GM23338 (cell line): ENCODE measurements at regions not wholly inside any gene's neighbourhood (a gene's known extent, or its start where the extent isn't known, plus 50 kb on each side); places are given as distances from the start of the nearest gene placed in this dataset.

Experiments
- ATAC-seq: fragments of 200-7000 bp; cut with Tn5 transposase; 3 replicates; pipeline ENCODE4 v1.9.1; 2020
- DNase-seq: peaks from one replicate; pipeline ENCODE4 v3.0.0-alpha.2; 2015; ENCODE audit warnings: low spot score
- H2AFZ ChIP-seq: fragments of 200-600 bp; sonication (generic); 2 replicates; pipeline ENCODE4 v1.8.0; 2016; ENCODE audit warnings: antibody characterized with exemption, mild to moderate bottlenecking, moderate library complexity
- H3F3A ChIP-seq: fragments of 200-600 bp; sonication (generic); replicated peaks from 2 replicates; pipeline ENCODE4 v1.8.0; 2017; ENCODE audit warnings: antibody characterized with exemption, mixed run types, low read depth
- H3K27ac ChIP-seq: fragments of 200-600 bp; sonication (generic); 2 replicates; pipeline ENCODE4 v1.6.1; 2016; ENCODE audit warnings: low read depth
- H3K27me3 ChIP-seq: fragments of 200-600 bp; sonication (generic); 2 replicates; pipeline ENCODE4 v1.8.0; 2016; ENCODE audit warnings: mild to moderate bottlenecking, mixed run types, moderate library complexity; ENCODE audit not compliant: insufficient read depth
- H3K36me3 ChIP-seq: fragments of 200-600 bp; sonication (generic); 2 replicates; pipeline ENCODE4 v1.8.0; 2016; ENCODE audit warnings: mild to moderate bottlenecking; ENCODE audit not compliant: insufficient read depth
- H3K4me1 ChIP-seq: fragments of 200-600 bp; sonication (generic); 2 replicates; pipeline ENCODE4 v1.8.0; 2016; ENCODE audit warnings: mild to moderate bottlenecking, moderate library complexity; ENCODE audit not compliant: insufficient read depth
- H3K4me2 ChIP-seq: fragments of 200-600 bp; sonication (generic); 2 replicates; pipeline ENCODE4 v1.7.1; 2017; ENCODE audit warnings: mixed run types
- H3K4me3 ChIP-seq: fragments of 200-600 bp; sonication (generic); 2 replicates; pipeline ENCODE4 v1.6.1; 2016; ENCODE audit warnings: mixed run types
- H3K79me2 ChIP-seq: fragments of 200-600 bp; sonication (generic); replicated peaks from 2 replicates; pipeline ENCODE4 v1.8.0; 2017; ENCODE audit warnings: mild to moderate bottlenecking; ENCODE audit not compliant: insufficient read depth
- H3K9me2 ChIP-seq: fragments of 200-600 bp; sonication (generic); 2 replicates; pipeline ENCODE4 v1.8.0; 2017; ENCODE audit not compliant: insufficient read depth
- H4K20me1 ChIP-seq: fragments of 200-600 bp; sonication (generic); replicated peaks from 2 replicates; pipeline ENCODE4 v1.8.0; 2017; ENCODE audit warnings: mild to moderate bottlenecking; ENCODE audit not compliant: insufficient read depth
- H3K27ac Mint-ChIP-seq: 2 replicates; pipeline ENCODE4 v1.8.0; 2020; ENCODE audit warnings: inconsistent platforms, mild to moderate bottlenecking, moderate library complexity, mixed read lengths
- H3K27me3 Mint-ChIP-seq: 3 replicates; pipeline ENCODE4 v1.8.0; 2022; ENCODE audit warnings: low read depth, mild to moderate bottlenecking, moderate library complexity, mixed read lengths, inconsistent platforms; ENCODE audit not compliant: insufficient read depth, poor library complexity
- H3K36me3 Mint-ChIP-seq: 3 replicates; pipeline ENCODE4 v1.8.0; 2021; ENCODE audit warnings: low read depth, mild to moderate bottlenecking, inconsistent platforms, moderate library complexity, mixed read lengths
- H3K4me1 Mint-ChIP-seq: 3 replicates; pipeline ENCODE4 v1.8.0; 2020; ENCODE audit warnings: mild to moderate bottlenecking, inconsistent platforms, mixed read lengths
- H3K4me3 Mint-ChIP-seq: 3 replicates; pipeline ENCODE4 v1.8.0; 2021; ENCODE audit warnings: moderate library complexity, mild to moderate bottlenecking, inconsistent platforms, mixed read lengths
- H3K9me3 Mint-ChIP-seq: 3 replicates; pipeline ENCODE4 v1.8.0; 2020; ENCODE audit warnings: moderate library complexity, mild to moderate bottlenecking, inconsistent platforms, mixed read lengths
- CREB1 ChIP-seq: fragments of 250-450 bp; sonication (Bioruptor Pico); IDR thresholded peaks from 2 replicates; pipeline ENCODE4 v1.5.0; 2020; ENCODE audit warnings: low read depth, mild to moderate bottlenecking, moderate library complexity
- CTCF ChIP-seq, 2 experiments: fragments of 200-600 bp in 1 of 2; sonication (generic) in 1 of 2; conservative IDR thresholded peaks; 2 replicates each; pipeline versions ENCODE4 v1.5.1 to v1.6.1; 2016 to 2017; ENCODE audit warnings: antibody characterized with exemption in 2 of 2, low read depth in 2 of 2, mild to moderate bottlenecking in 2 of 2, moderate library complexity in 1 of 2
- EZH2 ChIP-seq: fragments of 200-600 bp; sonication (generic); IDR thresholded peaks from one replicate; pipeline ENCODE4 v1.8.0; 2017; ENCODE audit warnings: antibody characterized with exemption, mild to moderate bottlenecking, low read depth; ENCODE audit not compliant: unreplicated experiment
- EZH2phosphoT487 ChIP-seq: fragments of 200-600 bp; sonication (generic); IDR thresholded peaks from one replicate; pipeline ENCODE4 v1.8.1; 2018; ENCODE audit warnings: antibody characterized with exemption; ENCODE audit not compliant: unreplicated experiment
- JUNB ChIP-seq: IDR thresholded peaks from one replicate; pipeline ENCODE4 v1.6.1; 2016; ENCODE audit warnings: antibody characterized with exemption; ENCODE audit not compliant: unreplicated experiment
- POLR2AphosphoS5 ChIP-seq: IDR thresholded peaks from 2 replicates; pipeline ENCODE4 v1.6.1; 2016; ENCODE audit warnings: antibody characterized with exemption, low read depth
- REST ChIP-seq: IDR thresholded peaks from one replicate; pipeline ENCODE4 v1.6.1; 2018; ENCODE audit warnings: antibody characterized with exemption; ENCODE audit not compliant: unreplicated experiment
- ZNF462 ChIP-seq: fragments of 250-450 bp; sonication (Bioruptor Pico); IDR thresholded peaks from 2 replicates; pipeline ENCODE4 v1.5.0; 2020; ENCODE audit warnings: mild to moderate bottlenecking, moderate library complexity

- DNase-seq, result peak; percentile 40
- Histone ChIP-seq H3K4me2 (peak overlapping the region; percentile 63), H4K20me1 (peaks cover 9% of the 10 kb centered on the region), H3K27ac (peak overlapping the region; percentile 98), H3K27me3 (no peaks in the 10 kb centered on the region), H3K36me3 (peaks cover 14% of the 10 kb centered on the region), H3K4me3 (peak overlapping the region; percentile 67), H3K9me2 (no peaks in the 10 kb centered on the region), H2AFZ (no peak overlapping the region), H3F3A (peaks cover 16% of the 10 kb centered on the region), H3K79me2 (peaks cover 35% of the 10 kb centered on the region), H3K4me1 (peaks cover 46% of the 10 kb centered on the region)
- TF ChIP-seq EZH2phosphoT487, result no peak
- ATAC-seq, result peak; percentile 19
- Mint-ChIP-seq H3K4me1 (peaks cover 42% of the 10 kb centered on the region), H3K4me3 (peak overlapping the region; percentile 99), H3K27ac (peak overlapping the region; percentile 99), H3K27me3 (peaks cover 16% of the 10 kb centered on the region), H3K9me3 (no peaks in the 10 kb centered on the region), H3K36me3 (peaks cover 43% of the 10 kb centered on the region)
Measured at GRCh38 chrX:134174273-134174660, 62.7 kb upstream of the CCDC160 start.

GRCh38 chrX:134174859-134175258 is 62.1 kb upstream of the CCDC160 start:
- Histone ChIP-seq H3K4me3 (peak overlapping the region; percentile 67), H3K36me3 (peaks cover 11% of the 10 kb centered on the region; the same call in 1 of the 2 replicates), H3K79me2 (peaks cover 35% of the 10 kb centered on the region), H3K4me2 (peak overlapping the region; percentile 63), H3K27me3 (no peaks in the 10 kb centered on the region), H4K20me1 (peaks cover 9% of the 10 kb centered on the region), H3K27ac (peak overlapping the region; percentile 98), H3K9me2 (no peaks in the 10 kb centered on the region), H2AFZ (no peak overlapping the region), H3F3A (peaks cover 10% of the 10 kb centered on the region), H3K4me1 (peaks cover 50% of the 10 kb centered on the region)
- ATAC-seq (peak; percentile 74), DNase-seq (peak; percentile 82)
- Mint-ChIP-seq H3K27me3 (peaks cover 12% of the 10 kb centered on the region), H3K4me3 (peak overlapping the region; percentile 99), H3K36me3 (peaks cover 37% of the 10 kb centered on the region), H3K27ac (peak overlapping the region; percentile 99), H3K4me1 (peaks cover 45% of the 10 kb centered on the region), H3K9me3 (no peaks in the 10 kb centered on the region)
- TF ChIP-seq EZH2 (no peak), REST (no peak), CTCF (conservative IDR thresholded peaks at IDR 0.05; ENCODE audit: low read depth in 2 of 2) (no peak), JUNB (no peak), CREB1 (no peak), EZH2phosphoT487 (no peak), POLR2AphosphoS5 (no peak), ZNF462 (no peak)
